ENCODE measurements at regions not wholly inside any gene's neighbourhood (a gene's known extent, or its start where the extent isn't known, plus 50 kb on each side); places are given as distances from the start of the nearest gene placed in this dataset.

DNA sequence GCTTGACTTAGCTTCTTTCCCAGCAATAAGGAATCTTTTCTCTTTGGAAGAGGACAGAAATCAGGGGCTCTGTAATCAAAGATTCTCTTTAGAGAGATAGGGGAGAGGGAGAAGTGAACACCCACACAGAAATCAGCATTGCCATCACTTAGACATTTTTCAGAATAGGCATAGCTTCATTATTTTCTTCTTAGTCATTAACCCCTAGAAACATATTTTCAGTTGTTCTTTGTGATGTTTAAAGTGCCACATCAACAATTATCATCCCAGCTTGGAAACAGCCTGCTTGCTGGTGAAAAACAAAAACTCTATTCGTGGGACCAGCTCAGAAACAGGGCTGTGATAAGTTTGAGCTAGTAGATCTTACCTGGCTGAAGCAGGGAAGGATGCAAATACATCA lies 88.3 kb upstream of the SLC44A3 start:
- DNase-seq = no peak

DNA sequence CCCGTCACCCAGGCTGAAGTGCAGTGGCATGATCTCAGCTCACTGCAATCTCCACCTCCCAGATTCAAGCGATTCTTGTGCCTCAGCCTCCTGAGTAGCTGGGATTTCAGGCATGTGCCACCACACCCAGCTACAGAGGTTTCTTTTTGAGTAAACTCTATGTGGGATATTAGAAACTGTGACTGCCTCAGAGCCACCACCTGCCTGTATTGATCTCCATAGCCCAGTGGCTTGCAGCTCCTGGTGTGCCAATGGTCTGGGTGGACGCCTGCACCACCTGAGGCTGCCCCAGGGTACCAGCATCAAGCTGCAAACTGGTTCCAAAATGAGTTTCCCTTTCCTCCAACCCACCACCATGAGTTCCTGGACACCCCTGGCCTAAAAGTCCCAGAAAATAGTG lies 89.7 kb upstream of the SLC44A3 start:
- DNase-seq = no peak

DNA sequence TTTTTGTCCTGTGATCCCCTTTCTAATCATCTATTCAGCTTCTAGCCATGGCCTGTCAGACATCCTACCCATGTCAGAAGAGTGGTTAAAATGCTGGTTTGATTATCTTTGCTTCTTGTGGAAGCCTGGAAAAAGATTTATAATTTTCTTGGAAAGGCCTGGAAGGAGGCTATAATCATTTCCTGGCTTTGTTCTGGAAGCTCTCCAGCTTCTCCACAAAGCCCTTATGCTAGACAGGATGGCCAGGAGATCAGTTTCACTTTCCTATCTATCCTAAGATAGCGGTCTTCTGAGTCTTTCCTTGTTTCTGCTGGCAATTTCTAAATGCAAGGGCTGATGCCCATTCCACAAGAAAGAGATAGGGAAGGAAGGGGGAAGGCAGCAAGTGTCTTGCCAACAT lies 90.9 kb upstream of the SLC44A3 start:
- no peak for DNase-seq

DNA sequence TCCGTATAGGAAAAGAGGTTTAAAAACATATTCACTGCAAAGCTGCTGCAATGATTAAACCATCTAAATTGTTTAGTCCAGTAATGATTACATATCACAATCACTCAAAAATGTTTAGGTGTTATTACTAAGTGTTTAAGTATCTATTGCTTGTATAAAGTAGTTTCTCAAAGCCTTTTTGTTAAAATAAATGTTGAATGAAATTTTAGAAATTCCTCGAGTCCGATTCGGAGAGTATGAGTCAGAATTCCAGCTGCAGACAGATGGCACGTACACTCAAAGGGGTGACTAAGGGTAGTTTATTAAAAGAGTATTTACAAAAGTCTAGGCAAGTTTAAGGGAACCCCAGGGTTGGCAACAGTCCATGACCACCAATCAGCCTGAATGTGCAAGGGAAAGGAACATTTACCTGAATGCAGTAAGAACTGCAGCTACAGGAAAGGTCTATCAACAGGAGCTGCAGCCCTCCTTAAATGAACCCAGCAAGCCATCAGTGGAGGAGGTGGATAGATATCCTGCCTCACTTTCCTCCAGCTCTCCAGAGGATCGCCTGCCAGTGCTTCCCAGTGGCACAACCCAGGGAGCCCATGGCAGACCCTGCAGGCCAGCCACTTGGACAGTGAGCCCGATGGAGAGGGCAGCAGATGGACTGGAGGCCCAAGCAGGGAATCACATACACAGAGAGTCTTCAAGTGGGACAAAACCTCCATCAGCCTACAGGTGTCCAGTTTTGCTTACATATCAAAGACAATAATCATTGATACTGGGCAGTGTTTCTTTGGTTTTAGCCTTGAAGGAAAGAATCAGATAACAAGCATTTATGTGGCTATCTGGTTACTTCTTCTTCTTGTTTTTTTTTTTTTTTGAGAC lies 92.1 kb upstream of the SLC44A3 start:
- peak; percentile 48 for DNase-seq

DNA sequence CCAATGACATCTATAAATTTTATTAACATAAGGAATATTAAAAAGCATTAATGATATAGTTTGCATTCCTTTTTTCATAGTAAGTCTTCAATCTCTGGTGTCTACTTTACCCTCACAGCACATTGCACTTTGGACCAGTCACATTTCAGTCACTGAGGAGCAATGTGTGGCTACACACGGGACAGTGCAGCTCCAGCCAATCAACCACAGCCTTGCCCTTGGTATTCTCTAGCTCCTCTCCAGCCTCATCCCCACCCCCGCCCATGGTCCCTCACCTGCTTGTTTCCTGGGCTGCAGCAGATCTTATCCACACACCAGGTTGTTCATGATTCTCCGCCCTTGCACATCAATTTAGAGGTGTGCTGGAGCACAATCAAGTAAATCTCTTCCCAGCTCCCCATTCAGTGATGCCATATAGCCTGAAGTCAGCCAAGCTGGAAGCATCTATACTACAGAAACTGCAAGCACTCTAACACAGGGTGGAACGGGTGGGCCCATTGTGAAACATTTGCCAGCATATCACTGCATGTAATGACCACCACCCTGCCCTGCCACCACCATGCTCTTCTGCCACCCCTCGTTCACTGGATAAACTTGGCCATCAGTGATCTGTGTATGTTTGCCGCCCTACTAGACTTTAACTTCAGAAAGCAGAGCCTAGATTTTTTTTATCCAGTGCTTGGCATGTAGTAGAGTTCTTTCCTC lies 93.0 kb upstream of the SLC44A3 start:
- no peak for DNase-seq

DNA sequence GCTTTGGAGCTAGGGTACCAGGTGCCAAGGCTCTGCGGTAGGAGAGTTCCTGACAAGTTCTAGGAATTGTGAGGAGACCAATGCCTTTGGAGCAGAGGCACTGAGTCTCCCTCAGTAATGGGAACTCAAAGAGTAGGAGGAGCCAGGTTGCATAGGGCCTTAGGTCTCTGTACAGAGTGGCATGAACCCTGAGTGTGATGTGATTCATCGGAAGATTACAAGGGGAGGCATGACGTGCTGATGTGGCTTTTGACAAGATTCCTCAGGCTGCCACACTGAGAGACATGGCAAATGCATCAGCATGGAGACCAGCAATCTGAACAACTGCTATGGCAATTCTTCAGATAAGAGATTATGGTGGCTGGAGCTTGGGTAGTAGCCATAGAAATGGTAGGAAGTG lies 94.6 kb upstream of the SLC44A3 start:
- no peak for DNase-seq

DNA sequence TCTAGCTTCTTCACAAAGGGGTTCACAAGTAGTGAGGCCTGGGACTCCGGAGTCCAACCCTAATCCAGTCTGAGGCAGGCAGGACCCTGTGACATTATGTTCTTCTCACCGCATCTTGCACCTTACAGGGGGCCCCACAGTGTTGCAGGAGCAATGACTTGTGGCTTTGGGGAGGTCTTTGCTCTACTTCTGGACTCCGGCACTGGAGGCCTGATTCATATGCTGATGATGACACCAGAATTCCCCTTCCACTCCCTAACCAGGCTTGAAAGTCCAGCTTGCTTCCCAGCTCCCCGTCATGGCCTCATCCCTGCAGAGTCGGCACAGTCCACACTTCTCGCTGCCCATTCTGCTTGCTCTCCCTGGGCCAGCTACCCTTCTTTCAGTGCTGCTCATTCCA lies 96.3 kb upstream of the SLC44A3 start:
- DNase-seq = no peak

DNA sequence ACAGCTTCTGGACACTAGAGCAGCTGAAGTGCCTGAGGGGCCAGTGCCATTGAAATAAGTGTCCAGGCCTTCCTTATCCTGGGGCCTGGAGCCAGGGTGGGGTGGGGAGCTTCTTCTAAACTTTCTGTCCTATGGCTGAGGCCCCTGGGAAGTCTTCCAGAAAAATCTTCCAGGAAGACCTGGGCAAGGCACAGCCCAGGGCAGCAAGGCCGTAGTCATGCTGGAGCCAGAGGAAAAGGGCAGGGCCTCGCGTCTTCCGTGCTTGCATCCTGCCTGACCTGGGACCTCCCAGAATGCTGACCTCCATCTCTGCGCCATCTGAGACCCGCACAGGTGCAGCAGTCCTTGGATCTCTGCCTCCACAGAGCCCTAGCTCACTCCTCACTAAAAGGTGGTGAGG lies 96.7 kb upstream of the SLC44A3 start:
- no peak for DNase-seq

DNA sequence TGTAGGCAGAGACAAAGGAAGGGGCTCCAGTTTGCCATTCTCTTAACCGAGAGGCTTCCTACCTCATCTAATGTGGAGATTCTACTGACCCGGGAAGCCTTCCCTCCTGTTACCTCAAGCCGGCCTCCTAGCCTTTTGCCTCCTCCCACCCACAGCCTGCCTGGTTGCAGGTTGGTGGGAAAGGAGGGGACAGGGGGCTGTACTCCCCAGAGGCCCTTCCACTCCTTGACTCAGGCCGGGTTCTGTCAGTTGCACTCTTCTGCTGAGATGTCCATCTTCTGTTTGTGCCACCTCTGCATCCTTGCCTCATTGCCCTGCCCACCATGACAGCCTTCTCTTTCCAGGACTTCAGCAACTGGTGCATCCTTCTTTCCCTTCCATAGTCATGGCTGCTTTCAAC lies 98.0 kb upstream of the SLC44A3 start:
- DNase-seq = no peak

DNA sequence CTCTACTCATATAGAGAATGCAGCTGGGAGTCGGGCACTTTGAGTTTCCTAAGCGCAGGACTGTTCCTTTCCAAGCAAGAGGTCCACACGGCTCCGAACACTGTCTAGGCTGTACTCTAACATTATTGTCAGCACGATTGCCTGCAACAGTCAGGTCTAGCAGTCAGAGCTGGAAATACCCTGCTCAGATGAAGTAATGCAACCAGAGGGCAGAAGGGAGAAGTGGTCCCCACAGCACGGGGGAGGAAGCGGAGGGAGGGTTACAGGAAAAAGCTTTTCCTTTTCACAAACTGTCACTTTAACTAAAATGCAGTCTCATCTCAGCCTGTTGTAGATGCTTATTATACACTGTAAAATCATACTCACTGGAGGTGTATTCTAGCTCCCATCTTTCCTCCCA lies 98.9 kb upstream of the SLC44A3 start:
- DNase-seq = peak; percentile 93

DNA sequence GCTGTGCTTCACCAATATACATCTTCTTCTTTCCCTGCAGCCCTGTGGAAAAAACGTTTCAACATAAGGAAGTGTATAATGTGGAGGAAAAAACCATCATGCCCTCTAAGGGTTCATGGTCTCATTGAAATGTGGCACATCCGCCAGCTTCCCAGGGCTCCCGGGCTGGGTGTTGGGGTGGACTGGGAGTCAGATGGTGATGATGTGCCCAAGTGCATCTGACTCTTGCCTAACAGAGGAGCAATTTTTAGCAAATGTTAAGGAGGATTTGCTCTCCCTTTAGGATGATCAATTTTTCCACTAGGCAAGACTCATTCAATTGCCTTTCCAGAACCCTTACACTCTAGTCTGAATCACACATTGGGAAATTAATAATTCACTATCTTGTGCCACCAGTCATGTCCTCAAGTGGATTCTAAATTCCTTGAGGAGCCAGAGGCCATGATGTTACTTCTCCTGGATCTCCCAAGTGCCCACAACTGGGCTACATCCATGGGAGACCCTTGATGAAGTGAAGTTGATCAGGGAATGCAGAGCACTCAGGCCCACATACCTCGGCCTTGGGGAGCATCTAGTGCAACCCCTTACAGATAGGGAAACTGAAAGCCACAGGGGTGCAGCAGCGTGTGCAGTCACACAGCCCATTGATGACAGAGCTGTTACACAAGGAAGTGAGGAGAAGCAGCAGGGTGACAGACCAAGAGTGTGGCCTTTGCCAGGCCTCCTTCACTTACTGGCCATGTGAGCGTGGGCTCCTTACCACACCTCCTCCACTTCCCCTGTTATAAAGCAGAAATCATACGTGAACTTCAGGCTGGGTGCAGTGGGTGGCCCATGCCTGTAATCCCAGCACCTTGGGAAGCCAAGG lies 100.0 kb upstream of the SLC44A3 start:
- peak; percentile 89 for DNase-seq

DNA sequence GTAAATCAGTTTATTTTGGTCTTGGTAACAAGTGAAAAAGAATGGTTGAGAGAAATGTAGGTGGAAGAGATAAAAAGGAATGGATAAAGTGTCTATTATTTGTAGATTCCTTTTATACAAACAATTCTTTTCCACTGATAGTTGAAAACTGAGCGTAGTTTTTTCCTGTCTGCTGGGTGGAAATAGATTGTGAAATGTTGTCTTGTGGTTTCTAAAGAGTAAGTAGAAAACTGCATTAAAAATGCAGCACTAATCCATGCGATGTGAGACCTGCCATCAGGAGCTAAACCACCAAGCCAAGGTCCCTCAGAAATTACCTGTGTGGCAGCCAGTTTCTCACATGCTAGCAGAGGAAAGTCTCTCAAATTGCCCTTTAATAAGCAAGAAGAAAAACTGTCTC lies 103.2 kb upstream of the SLC44A3 start:
- peak; percentile 67 for DNase-seq

DNA sequence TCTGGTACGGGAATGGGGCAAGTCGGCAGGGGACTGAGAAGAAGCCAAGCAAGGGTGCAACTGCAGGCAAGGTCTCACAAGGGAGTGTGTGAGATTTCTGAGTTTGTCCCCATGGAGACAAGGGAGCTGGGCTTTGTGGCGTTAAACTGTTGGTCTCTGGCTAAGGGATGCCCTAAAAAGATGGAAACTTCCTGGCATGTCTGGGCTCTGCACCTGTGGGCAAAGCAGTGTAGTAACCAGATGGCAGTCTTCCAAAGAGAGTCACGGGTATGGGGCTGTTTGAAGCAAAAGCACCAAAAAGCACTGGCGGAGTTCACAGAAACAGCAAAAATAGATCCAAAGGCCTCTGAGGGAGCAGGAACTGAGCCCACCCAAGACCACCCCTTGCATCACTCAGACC lies 104.8 kb upstream of the SLC44A3 start:
- DNase-seq = no peak

DNA sequence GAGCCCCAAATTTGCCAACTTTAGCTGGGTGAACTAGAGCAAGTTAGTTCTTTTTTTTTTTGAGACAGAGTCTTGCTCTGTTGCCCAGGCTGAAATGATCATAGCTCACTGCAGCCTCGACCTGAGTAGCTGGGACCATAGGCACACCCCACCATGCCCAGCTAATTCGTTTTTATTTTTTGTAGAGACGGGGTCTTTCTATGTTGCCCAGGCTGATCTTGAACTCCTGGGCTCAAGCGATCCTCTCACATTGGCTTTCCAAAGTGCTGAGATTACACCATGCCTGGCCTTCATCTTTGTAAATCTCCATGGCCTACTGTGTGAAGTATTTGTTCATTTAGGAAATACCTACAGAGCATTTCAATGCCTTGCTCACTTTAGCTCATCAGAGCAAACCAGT lies 105.6 kb upstream of the SLC44A3 start:
- no peak for DNase-seq

DNA sequence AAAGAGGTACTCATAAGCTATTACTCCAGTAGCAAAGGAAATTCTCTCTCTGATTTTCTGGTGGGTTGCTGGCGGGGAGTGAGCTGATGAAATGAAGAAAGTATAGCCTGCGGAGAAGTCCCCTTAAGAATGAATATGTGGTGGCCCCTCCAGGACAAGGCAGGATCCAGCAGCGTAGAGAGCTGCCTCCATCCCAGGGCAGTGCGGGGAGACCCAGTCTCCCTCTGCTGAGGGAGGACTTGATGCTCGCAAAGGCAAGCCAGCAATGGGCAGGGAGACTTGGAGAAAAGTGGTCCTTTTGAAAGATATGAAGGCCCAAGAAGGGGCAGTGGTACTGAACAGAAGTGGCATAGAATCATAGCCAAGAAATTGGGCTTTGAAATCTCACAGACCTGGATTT lies 106.0 kb upstream of the SLC44A3 start:
- DNase-seq = no peak

DNA sequence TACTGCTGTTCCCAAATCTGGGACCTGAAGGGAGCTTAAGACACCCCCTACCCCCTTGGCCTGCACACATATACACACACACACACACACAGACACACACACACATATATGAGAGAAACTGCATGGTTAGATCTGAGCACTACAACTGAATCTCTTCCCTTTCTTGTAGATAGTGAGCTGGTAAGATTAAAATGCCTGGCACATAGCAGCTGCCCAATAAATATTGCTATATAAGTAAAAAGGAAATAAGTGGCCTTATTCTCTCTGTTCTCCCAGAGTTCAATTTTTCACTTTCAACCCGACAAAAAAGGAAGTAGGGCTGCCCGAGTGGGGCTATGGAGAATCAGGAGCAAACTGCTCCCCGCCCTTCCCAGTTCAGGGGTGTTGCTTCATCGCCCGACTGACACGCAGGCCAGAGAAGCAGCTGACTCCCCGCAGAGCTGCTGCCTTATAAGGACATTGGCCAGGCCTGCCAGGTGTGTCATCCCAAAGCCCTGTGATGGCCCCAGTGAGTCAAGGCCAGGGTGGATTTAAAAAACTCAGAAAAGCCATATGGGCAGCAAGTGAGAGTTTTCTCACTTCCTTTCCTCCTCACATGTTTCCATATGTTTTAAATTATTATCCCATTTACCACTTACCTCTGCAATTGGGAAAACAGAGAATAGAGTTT lies 106.5 kb upstream of the SLC44A3 start:
- peak; percentile 99 for DNase-seq

DNA sequence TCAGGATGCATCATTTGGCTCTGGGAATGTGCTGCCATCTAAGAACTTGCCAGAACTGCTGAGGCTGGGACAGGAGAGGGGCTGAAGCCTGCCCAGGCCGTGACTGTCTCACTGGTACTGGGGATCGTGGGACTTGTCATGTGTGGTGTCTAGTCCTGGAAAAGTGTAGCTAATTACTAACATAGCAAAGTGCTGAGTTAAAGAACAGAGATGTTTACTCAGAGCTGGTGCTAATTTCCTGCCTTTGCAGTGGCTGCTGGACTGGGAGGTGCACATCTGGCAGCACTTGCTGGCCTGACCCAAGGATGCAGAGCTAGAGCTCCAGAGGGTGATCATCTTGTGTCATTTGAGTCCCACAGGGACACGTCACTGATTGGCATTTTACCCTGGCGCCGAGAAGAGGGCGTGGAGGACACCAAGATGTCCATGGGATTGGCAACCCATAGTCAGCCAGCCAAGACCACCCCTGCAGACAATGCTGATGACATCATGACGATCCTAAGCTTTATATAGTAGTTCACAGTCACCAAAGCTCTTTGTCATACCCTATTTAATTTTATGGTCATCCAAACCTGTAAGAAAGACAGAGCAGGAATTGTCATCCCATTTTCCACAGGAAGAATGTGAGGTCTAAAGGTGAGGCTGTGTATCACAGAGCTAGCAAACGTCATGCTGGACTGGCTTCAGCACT lies 110.1 kb upstream of the SLC44A3 start:
- no peak for DNase-seq

DNA sequence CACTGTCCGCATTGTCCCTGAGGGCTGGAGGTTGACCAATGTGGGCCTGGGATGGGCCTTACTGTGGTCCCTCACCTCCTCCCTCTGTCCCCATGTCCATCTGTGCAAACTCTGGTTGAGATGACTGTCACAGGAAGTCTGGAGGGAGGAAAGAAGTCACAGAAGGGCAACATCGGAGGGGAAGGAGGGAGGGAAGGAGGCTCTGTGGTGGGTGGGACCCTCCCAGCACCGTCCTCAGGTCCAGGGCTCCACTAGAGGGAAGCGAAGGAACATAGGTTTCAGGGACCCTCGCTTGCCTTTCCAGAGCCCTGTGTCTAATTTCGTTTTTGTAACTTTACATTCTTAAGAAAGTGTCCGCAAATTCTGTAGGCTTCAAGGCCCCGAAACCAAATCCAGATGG lies 111.3 kb upstream of the SLC44A3 start:
- DNase-seq = no peak

DNA sequence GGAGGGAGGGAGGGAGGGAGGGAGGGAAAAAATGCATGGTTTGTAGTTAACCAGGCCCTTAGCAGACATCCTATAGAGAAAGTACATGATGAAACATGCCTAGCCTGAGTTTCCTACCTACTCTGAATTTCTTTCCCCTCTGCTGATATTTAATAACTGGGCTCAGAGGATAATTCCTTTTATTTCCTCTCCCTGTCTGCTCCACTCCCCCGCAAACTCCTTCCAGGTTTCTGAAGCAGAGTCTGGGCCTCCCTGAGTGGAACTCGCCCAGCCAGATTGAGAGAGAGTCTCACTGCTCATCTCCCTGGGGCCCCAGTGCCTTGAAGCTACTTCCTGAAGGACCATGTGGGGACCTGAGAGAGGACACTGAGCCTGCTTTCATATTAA lies 111.9 kb upstream of the SLC44A3 start:
- DNase-seq = no peak

DNA sequence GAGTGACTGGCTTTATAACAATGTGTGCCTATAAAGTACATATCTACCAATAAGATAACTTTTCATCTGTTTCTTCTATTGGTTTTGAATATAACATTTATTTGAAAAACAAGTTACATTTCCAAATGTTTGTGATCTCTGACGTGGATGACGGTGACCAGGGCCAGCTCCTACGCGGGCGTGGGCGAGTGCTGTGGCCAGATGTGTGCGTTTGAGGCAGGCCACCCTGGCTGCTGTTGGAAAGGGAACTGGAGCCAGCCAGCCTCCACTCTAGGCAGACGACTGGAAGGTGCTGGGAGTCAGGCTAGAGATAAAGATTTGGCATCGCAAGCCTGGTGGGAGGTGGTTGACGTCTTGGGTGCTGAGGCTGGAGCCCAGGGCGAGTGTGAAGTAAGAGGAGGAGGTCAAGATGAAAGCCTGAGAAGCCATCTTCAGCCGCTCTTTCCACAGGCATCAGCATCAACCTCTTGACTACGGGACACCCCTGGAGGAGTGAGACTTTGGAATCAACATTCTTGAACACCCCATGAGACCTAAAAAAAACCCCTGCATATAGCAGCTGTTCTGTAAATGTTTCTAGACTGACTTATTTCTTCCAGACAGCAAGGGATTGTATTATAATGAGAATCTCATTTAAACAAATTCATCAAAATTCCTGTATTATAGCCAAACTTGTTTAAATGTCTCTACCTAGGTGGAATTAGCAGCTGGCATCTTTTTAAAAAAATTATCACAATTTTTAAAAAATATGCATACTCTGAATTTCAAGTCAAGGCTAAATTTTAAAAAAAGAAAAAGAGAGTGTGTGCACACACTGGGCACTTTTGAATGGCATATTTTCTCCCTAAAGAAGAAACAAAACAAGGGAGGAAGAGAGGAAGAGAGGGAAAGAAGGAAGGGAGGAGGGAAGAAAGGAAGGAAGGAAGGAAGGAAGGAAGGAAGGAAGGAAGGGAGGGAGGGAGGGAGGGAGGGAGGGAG lies 112.5 kb upstream of the SLC44A3 start:
- DNase-seq = no peak

DNA sequence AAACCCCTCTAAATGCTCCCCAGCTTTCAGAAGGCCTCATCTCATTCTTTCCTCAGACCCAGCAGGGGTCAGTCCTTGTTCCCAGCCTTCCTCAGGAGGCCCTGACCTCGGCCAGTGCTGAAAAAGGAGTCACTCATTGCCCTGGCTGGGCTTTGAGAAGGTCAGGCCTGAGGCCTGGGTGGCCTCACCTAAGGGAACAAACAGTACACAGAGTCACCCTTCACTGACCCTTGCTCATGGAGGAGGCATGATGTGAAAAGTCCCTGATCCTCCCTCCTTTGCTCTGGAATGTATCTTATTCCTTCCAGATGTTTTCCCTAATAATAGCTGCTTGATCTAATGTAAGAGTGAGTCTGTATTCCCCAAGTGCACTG lies 117.7 kb upstream of the SLC44A3 start:
- no peak for DNase-seq
